GM13976 (cell line): ENCODE measurements at regions not wholly inside any gene's neighbourhood (a gene's known extent, or its start where the extent isn't known, plus 50 kb on each side); places are given as distances from the start of the nearest gene placed in this dataset.

Experiments
- DNase-seq: peaks from one replicate; pipeline ENCODE4 v3.0.0; 2012; ENCODE audit warnings: low spot score
- CTCF ChIP-seq: IDR thresholded peaks from 2 replicates; pipeline ENCODE4 v1.5.1; 2012; ENCODE audit warnings: borderline replicate concordance, mild to moderate bottlenecking; ENCODE audit not compliant: insufficient read depth; ENCODE audit errors: extremely low read depth, missing control alignments, control extremely low read depth
- in situ Hi-C: fragments of 300-500 bp; cut with MboI; formaldehyde crosslinking; loops from one replicate; pipeline ENCODE4 v1.12.0; 2022; ENCODE audit warnings: low sequenced_read_pairs, mixed read lengths, inconsistent platforms; ENCODE audit not compliant: unreplicated experiment

GRCh38 chr16:87080571-87081167 is 236.5 kb downstream of the C16orf95 start:
- DNase-seq: no peak
- in situ Hi-C loops: no loop called here
- TF ChIP-seq CTCF: no peak

- in situ Hi-C loops: no loop called here
- TF ChIP-seq CTCF: no peak
- DNase-seq: no peak
Measured at GRCh38 chr16:87085441-87085840, 231.8 kb downstream of the C16orf95 start.

- in situ Hi-C loops: no loop called here
- TF ChIP-seq CTCF: no peak
- no peak for DNase-seq
Measured at GRCh38 chr16:87086156-87086555, 231.0 kb downstream of the C16orf95 start.

GRCh38 chr16:87086575-87086974 is 230.6 kb downstream of the C16orf95 start:
- TF ChIP-seq CTCF: no peak
- in situ Hi-C loops: no loop called here
- no peak for DNase-seq

GRCh38 chr16:87092958-87093357 is 224.2 kb downstream of the C16orf95 start:
- DNase-seq: no peak
- in situ Hi-C loops: no loop called here
- TF ChIP-seq CTCF: no peak

- in situ Hi-C loops: no loop called here
- DNase-seq: no peak
- no peak for TF ChIP-seq CTCF
Measured at GRCh38 chr16:87093804-87094555, 223.2 kb downstream of the C16orf95 start.

- DNase-seq: no peak
- in situ Hi-C loops: no loop called here
- no peak for TF ChIP-seq CTCF
Measured at GRCh38 chr16:87094556-87094865, 222.7 kb downstream of the C16orf95 start.
